SK-N-SH (cell line): ENCODE measurements at regions not wholly inside any gene's neighbourhood (a gene's known extent, or its start where the extent isn't known, plus 50 kb on each side); places are given as distances from the start of the nearest gene placed in this dataset.

Experiments
- CTCF ChIA-PET: fragments of 300-600, 350-600 bp; formaldehyde crosslinking; extraction: SDS; loops from one replicate; lab custom pipeline; 2021; lab: Yijun Ruan, JAX
- POLR2A ChIA-PET: fragments of 350-600 bp; sonication (Branson Sonifier 250); formaldehyde crosslinking; extraction: SDS; loops from one replicate; lab custom pipeline; 2020; ENCODE audit warnings: antibody characterized with exemption, inconsistent platforms; lab: Yijun Ruan, JAX
- DNase-seq: peaks from one replicate; pipeline ENCODE4 v3.0.0; 2012
- H2AFZ ChIP-seq: fragments of 200-600 bp; sonication (generic); 2 replicates; pipeline ENCODE4 v1.8.1; 2016; ENCODE audit warnings: antibody characterized with exemption, mild to moderate bottlenecking, low read depth
- H3F3A ChIP-seq: fragments of 200-600 bp; sonication (generic); replicated peaks from 2 replicates; pipeline ENCODE3; 2016; ENCODE audit warnings: antibody characterized with exemption, mild to moderate bottlenecking; ENCODE audit not compliant: insufficient read depth
- H3K27ac ChIP-seq, 2 experiments: fragments of 200-500 bp in 1 of 2; fragments of 200-600 bp in 1 of 2; sonication (Bioruptor generic) in 1 of 2; sonication (generic), shearing (Covaris generic) in 1 of 2; 2 replicates each; pipeline versions ENCODE4 v1.5.1 to v1.6.1; 2014 to 2016; ENCODE audit warnings: low read depth in 2 of 2, inconsistent platforms in 1 of 2, low read length in 1 of 2, mild to moderate bottlenecking in 1 of 2, mixed read lengths in 1 of 2
- H3K27me3 ChIP-seq: fragments of 200-600 bp; sonication (generic), shearing (Covaris generic); 2 replicates; pipeline ENCODE4 v1.6.1; 2016; ENCODE audit warnings: mixed run types; ENCODE audit not compliant: insufficient read depth
- H3K36me3 ChIP-seq, 2 experiments: fragments of 200-500 bp in 1 of 2; fragments of 200-600 bp in 1 of 2; sonication (Bioruptor generic) in 1 of 2; sonication (generic) in 1 of 2; replicated peaks in 1 of 2; 2 replicates each; pipeline versions ENCODE3 to v1.5.1; 2014 to 2016; ENCODE audit warnings: low read length in 1 of 2, mild to moderate bottlenecking in 1 of 2; ENCODE audit not compliant: insufficient read depth in 2 of 2, control insufficient read depth in 1 of 2
- H3K4me1 ChIP-seq, 2 experiments: fragments of 200-500 bp in 1 of 2; fragments of 200-600 bp in 1 of 2; sonication (Bioruptor generic) in 1 of 2; sonication (generic), shearing (Covaris generic) in 1 of 2; 2 replicates each; pipeline versions ENCODE4 v1.5.1 to v1.6.1; 2014 to 2016; ENCODE audit warnings: low read depth in 1 of 2, low read length in 1 of 2, mixed run types in 1 of 2; ENCODE audit not compliant: insufficient read depth in 2 of 2, control insufficient read depth in 1 of 2
- H3K4me2 ChIP-seq: fragments of 200-600 bp; sonication (generic), shearing (Covaris generic); 2 replicates; pipeline ENCODE4 v1.6.1; 2017; ENCODE audit warnings: mixed run types
- H3K4me3 ChIP-seq, 2 experiments: fragments of 200-500 bp in 1 of 2; fragments of 200-600 bp in 1 of 2; sonication (Bioruptor generic) in 1 of 2; sonication (generic), shearing (Covaris generic) in 1 of 2; 2 replicates each; pipeline versions ENCODE4 v1.5.1 to v1.8.1; 2014 to 2016; ENCODE audit warnings: low read depth in 2 of 2, inconsistent platforms in 1 of 2, low read length in 1 of 2, mild to moderate bottlenecking in 1 of 2, mixed read lengths in 1 of 2, moderate library complexity in 1 of 2
- H3K79me2 ChIP-seq: fragments of 200-600 bp; sonication (generic); 2 replicates; pipeline ENCODE4 v1.8.1; 2017; ENCODE audit warnings: mild to moderate bottlenecking; ENCODE audit not compliant: insufficient read depth
- H3K9ac ChIP-seq: fragments of 200-600 bp; sonication (generic); 2 replicates; pipeline ENCODE4 v1.6.1; 2017; ENCODE audit warnings: mixed run types
- H3K9me2 ChIP-seq: fragments of 200-600 bp; sonication (generic); 2 replicates; pipeline ENCODE4 v1.6.1; 2017; ENCODE audit warnings: mixed run types
- H3K9me3 ChIP-seq: fragments of 200-600 bp; sonication (generic); 2 replicates; pipeline ENCODE4 v1.6.1; 2017; ENCODE audit warnings: mixed run types, mild to moderate bottlenecking, moderate library complexity
- H4K20me1 ChIP-seq: fragments of 200-600 bp; sonication (generic); 2 replicates; pipeline ENCODE4 v1.6.1; 2017; ENCODE audit warnings: mild to moderate bottlenecking, mixed run types; ENCODE audit not compliant: insufficient read depth
- ELF1 ChIP-seq: IDR thresholded peaks from 2 replicates; pipeline ENCODE4 v1.4.0; 2012
- EP300 ChIP-seq, 2 experiments: IDR thresholded peaks; 2 replicates each; pipeline versions ENCODE4 v1.4.0 to v1.6.1; 2012; ENCODE audit warnings: borderline replicate concordance in 1 of 2, low read depth in 1 of 2, low read length in 1 of 2
- FOSL2 ChIP-seq: IDR thresholded peaks from 2 replicates; pipeline ENCODE4 v1.4.0; 2012; ENCODE audit warnings: low read depth, mild to moderate bottlenecking, moderate library complexity, borderline replicate concordance
- FOXJ3 ChIP-seq: sonication (generic); formaldehyde crosslinking; IDR thresholded peaks from 2 replicates; pipeline ENCODE4 v1.5.1; 2020; ENCODE audit warnings: mild to moderate bottlenecking, missing genetic modification reagents
- GATA2 ChIP-seq: sonication (generic); formaldehyde crosslinking; IDR thresholded peaks from 2 replicates; pipeline ENCODE4 v1.5.0; 2020; ENCODE audit warnings: mild to moderate bottlenecking, missing genetic modification reagents
- MEF2A ChIP-seq: IDR thresholded peaks from 2 replicates; pipeline ENCODE4 v1.4.0; 2012; ENCODE audit warnings: low read depth, borderline replicate concordance
- MXI1 ChIP-seq: IDR thresholded peaks from 2 replicates; pipeline ENCODE4 v1.6.1; 2012; ENCODE audit warnings: mild to moderate bottlenecking, low read depth, low read length, improper control_type of control experiment
- NRF1 ChIP-seq: IDR thresholded peaks from 2 replicates; pipeline ENCODE4 v1.6.1; 2012; ENCODE audit warnings: low read depth, mild to moderate bottlenecking, low read length
- RAD21 ChIP-seq: IDR thresholded peaks from 2 replicates; pipeline ENCODE4 v1.6.1; 2012; ENCODE audit warnings: mild to moderate bottlenecking, low read length
- RFX5 ChIP-seq: IDR thresholded peaks from 2 replicates; pipeline ENCODE4 v1.6.1; 2012; ENCODE audit warnings: mild to moderate bottlenecking, improper control_type of control experiment, low read length
- RXRA ChIP-seq: IDR thresholded peaks from 2 replicates; pipeline ENCODE4 v1.4.0; 2012; ENCODE audit warnings: low read depth, mild to moderate bottlenecking, borderline replicate concordance
- SIN3A ChIP-seq: IDR thresholded peaks from 2 replicates; pipeline ENCODE4 v1.6.1; 2012; ENCODE audit warnings: low read depth, mild to moderate bottlenecking, low read length, moderate library complexity, borderline replicate concordance
- TAF1 ChIP-seq: IDR thresholded peaks from 2 replicates; pipeline ENCODE4 v1.6.1; 2012; ENCODE audit warnings: low read depth, mild to moderate bottlenecking, low read length, moderate library complexity, borderline replicate concordance
- YY1 ChIP-seq: IDR thresholded peaks from 2 replicates; pipeline ENCODE4 v1.4.0; 2012; ENCODE audit warnings: low read depth, mild to moderate bottlenecking
- WGBS: methylation state at CpG from one replicate; pipeline ENCODE4 v1.1.6; 2017; ENCODE audit warnings: low lambda C conversion rate; 5-methylcytosine and 5-hydroxymethylcytosine counted together
- TF ChIP-seq, protein P1 (sequence below): fragments of 150-350 bp; IDR thresholded peaks from 2 replicates; pipeline ENCODE4 v1.6.1; 2017; ENCODE audit warnings: antibody characterized with exemption, low read length, low read depth, borderline replicate concordance
- TF ChIP-seq, protein P2 (sequence below): fragments of 150-350 bp; IDR thresholded peaks from 2 replicates; pipeline ENCODE4 v1.6.1; 2016; ENCODE audit warnings: mild to moderate bottlenecking, low read depth, low read length
- TF ChIP-seq, protein P3 (sequence below): IDR thresholded peaks from 2 replicates; pipeline ENCODE4 v1.4.0; 2012; ENCODE audit warnings: low read depth

DNA sequence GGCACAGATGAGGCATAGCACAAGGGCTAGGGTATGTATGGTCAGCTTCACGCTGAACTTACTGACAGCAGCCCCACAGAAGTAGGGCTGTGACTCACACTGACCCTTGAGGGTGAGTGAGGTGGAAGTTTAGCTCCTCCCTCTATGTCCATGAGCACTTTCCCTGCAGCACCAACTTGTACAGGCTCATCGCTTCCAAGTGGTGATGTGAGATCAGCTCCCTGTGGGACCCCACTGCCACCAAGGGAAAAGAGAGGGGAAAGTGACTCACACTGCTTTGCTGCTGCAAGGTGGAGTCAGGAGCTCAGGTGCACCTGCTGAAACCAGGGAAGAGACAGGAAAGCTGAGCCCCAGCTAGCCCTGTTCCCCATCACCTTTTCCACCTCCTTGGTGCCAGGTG, 91.5 kb downstream of the TEX51 start:
- H3K4me3 ChIP-seq = no peak overlapping the region
- H2AFZ ChIP-seq = no peak overlapping the region
- no peaks in the 10 kb centered on the region for H3K9me2 ChIP-seq
- POLR2A ChIA-PET = no interaction called here
- H3K79me2 ChIP-seq = no peaks in the 10 kb centered on the region
- H3K36me3 ChIP-seq = no peaks in the 10 kb centered on the region
- TF ChIP-seq RFX5 (no peak), GATA2 (no peak), MEF2A (no peak), FOXJ3 (CRISPR knock-in tag) (no peak), NRF1 (no peak), YY1 (no peak), RXRA (no peak), MXI1 (no peak), RAD21 (no peak), EP300 (IDR thresholded peaks at IDR 0.05; ENCODE audit: borderline replicate concordance in 1 of 2, low read depth in 1 of 2, low read length in 1 of 2) (no peak), SIN3A (no peak), ELF1 (no peak), FOSL2 (no peak), TAF1 (no peak)
- TF ChIP-seq, protein P1, sequence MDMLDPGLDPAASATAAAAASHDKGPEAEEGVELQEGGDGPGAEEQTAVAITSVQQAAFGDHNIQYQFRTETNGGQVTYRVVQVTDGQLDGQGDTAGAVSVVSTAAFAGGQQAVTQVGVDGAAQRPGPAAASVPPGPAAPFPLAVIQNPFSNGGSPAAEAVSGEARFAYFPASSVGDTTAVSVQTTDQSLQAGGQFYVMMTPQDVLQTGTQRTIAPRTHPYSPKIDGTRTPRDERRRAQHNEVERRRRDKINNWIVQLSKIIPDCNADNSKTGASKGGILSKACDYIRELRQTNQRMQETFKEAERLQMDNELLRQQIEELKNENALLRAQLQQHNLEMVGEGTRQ = no peak
- TF ChIP-seq, protein P2, sequence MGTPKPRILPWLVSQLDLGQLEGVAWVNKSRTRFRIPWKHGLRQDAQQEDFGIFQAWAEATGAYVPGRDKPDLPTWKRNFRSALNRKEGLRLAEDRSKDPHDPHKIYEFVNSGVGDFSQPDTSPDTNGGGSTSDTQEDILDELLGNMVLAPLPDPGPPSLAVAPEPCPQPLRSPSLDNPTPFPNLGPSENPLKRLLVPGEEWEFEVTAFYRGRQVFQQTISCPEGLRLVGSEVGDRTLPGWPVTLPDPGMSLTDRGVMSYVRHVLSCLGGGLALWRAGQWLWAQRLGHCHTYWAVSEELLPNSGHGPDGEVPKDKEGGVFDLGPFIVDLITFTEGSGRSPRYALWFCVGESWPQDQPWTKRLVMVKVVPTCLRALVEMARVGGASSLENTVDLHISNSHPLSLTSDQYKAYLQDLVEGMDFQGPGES = no peak
- TF ChIP-seq, protein P3, sequence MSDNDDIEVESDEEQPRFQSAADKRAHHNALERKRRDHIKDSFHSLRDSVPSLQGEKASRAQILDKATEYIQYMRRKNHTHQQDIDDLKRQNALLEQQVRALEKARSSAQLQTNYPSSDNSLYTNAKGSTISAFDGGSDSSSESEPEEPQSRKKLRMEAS = no peak
- no peak overlapping the region for H3K4me2 ChIP-seq
- H3F3A ChIP-seq = no peaks in the 10 kb centered on the region
- H4K20me1 ChIP-seq = no peaks in the 10 kb centered on the region
- H3K27ac ChIP-seq = no peak overlapping the region
- CTCF ChIA-PET = interaction anchor here (0.6 to 1.2 kb wide), 5 partner anchors 18 to 196 kb away, joined by 3 read pairs; no protein-coding TSS in a partner anchor
- DNase-seq = no peak
- WGBS = 75% methylated on average over 2 of the region's 2 CpGs
- H3K9ac ChIP-seq = no peak overlapping the region
- H3K9me3 ChIP-seq = no peaks in the 10 kb centered on the region
- H3K4me1 ChIP-seq = peaks cover 0 to 3% of the 10 kb centered on the region in 2 experiments; a peak in 1 of 4 replicates
- no peaks in the 10 kb centered on the region for H3K27me3 ChIP-seq
